GM12878 (cell line): ENCODE measurements at regions not wholly inside any gene's neighbourhood (a gene's known extent, or its start where the extent isn't known, plus 50 kb on each side); places are given as distances from the start of the nearest gene placed in this dataset.

ENCODE experiments used
- ATAC-seq: fragments of 200-7000 bp; cut with Tn5 transposase; 3 replicates; pipeline ENCODE4 v1.9.1; 2020; ENCODE audit warnings: mild to moderate bottlenecking, moderate library complexity
- BruUV-seq: library from RNA; stranded (reverse); fragments of 400-500 nt; replicated peaks from 2 replicates; lab custom pipeline; 2021; lab: Mats Ljungman, UMichigan
- CTCF ChIA-PET: fragments of 300-600 bp; sonication (Branson Sonifier 250); formaldehyde crosslinking; extraction: SDS; loops from one replicate; lab custom pipeline; 2021; ENCODE audit warnings: inconsistent platforms; lab: Yijun Ruan, JAX
- POLR2A ChIA-PET: fragments of 350-600 bp; formaldehyde crosslinking; extraction: SDS; loops from one replicate; lab custom pipeline; 2021; ENCODE audit warnings: inconsistent platforms; lab: Charles Lee
- RAD21 ChIA-PET: fragments of 300-600 bp; sonication (Branson Sonifier 250); formaldehyde crosslinking; loops from one replicate; lab custom pipeline; 2023; ENCODE audit warnings: antibody characterized with exemption; ENCODE audit not compliant: unreplicated experiment; lab: Charles Lee
- SMC1A ChIA-PET: fragments of 300-600 bp; sonication (Branson Sonifier 250); formaldehyde crosslinking; loops from one replicate; lab custom pipeline; 2023; ENCODE audit not compliant: unreplicated experiment, uncharacterized antibody; lab: Charles Lee
- DNase-seq: peaks from one replicate; pipeline ENCODE4 v3.0.0-alpha.2; 2011; ENCODE audit warnings: low read depth, low spot score
- FAIRE-seq: peaks from 3 replicates; lab custom pipeline; 2011; peaks lifted over from hg19 to GRCh38; lab: Jason Lieb, UNC
- H2AFZ ChIP-seq: 2 replicates; pipeline ENCODE4 v1.6.0; 2011; ENCODE audit warnings: low read depth, low read length, control low read depth; ENCODE audit not compliant: control insufficient read depth
- H3K27ac ChIP-seq: 2 replicates; pipeline ENCODE4 v1.5.1; 2011; ENCODE audit warnings: control low read depth; ENCODE audit not compliant: control insufficient read depth, insufficient read depth
- H3K27me3 ChIP-seq, 2 experiments: replicated peaks in 1 of 2; 2 replicates each; pipeline versions ENCODE4 v1.6.0 to v1.6.1; 2011; ENCODE audit warnings: low read length in 1 of 2; ENCODE audit not compliant: control insufficient read depth in 2 of 2, insufficient read depth in 2 of 2
- H3K36me3 ChIP-seq, 2 experiments: 2 replicates each; pipeline ENCODE4 v1.5.1; 2011; ENCODE audit warnings: low read length in 1 of 2; ENCODE audit not compliant: control insufficient read depth in 2 of 2, insufficient read depth in 2 of 2
- H3K4me1 ChIP-seq: 2 replicates; pipeline ENCODE4 v1.6.1; 2011; ENCODE audit warnings: mild to moderate bottlenecking, low read length, moderate library complexity, mixed read lengths; ENCODE audit not compliant: control insufficient read depth, insufficient read depth
- H3K4me2 ChIP-seq: 2 replicates; pipeline ENCODE4 v1.6.0; 2011; ENCODE audit warnings: control low read depth; ENCODE audit not compliant: control insufficient read depth, insufficient read depth
- H3K4me3 ChIP-seq: fragments of 200-600 bp; sonication (generic); 2 replicates; pipeline ENCODE4 v1.5.1; 2016
- H3K79me2 ChIP-seq: 2 replicates; pipeline ENCODE4 v1.6.0; 2011; ENCODE audit warnings: low read length; ENCODE audit not compliant: control insufficient read depth, insufficient read depth
- H3K9ac ChIP-seq: 2 replicates; pipeline ENCODE4 v1.8.0; 2011; ENCODE audit warnings: low read length, control low read depth, mixed read lengths; ENCODE audit not compliant: control insufficient read depth, insufficient read depth
- H3K9me3 ChIP-seq: replicated peaks from 3 replicates; pipeline ENCODE4 v1.5.1; 2011; ENCODE audit warnings: mild to moderate bottlenecking, low read length; ENCODE audit not compliant: control insufficient read depth, insufficient read depth
- H4K20me1 ChIP-seq: 2 replicates; pipeline ENCODE4 v1.6.0; 2011; ENCODE audit not compliant: control insufficient read depth, insufficient read depth
- EGR1 ChIP-seq, 2 experiments: IDR thresholded peaks; 1 replicate in 1 of 2; 2 replicates in 1 of 2; pipeline ENCODE4 v1.6.1; 2011 to 2012; ENCODE audit warnings: low read depth in 2 of 2, low read length in 2 of 2, borderline replicate concordance in 1 of 2, mild to moderate bottlenecking in 1 of 2, moderate library complexity in 1 of 2
- JUND ChIP-seq: IDR thresholded peaks from 2 replicates; pipeline ENCODE4 v1.6.1; 2012; ENCODE audit warnings: low read depth, mild to moderate bottlenecking, low read length, improper control_type of control experiment, moderate library complexity
- NFIC ChIP-seq: IDR thresholded peaks from 2 replicates; pipeline ENCODE4 v1.6.1; 2012; ENCODE audit warnings: low read depth, mild to moderate bottlenecking, inconsistent platforms, low read length, moderate library complexity
- NFXL1 ChIP-seq: fragments of 450-650 bp; IDR thresholded peaks from 2 replicates; pipeline ENCODE4 v1.6.1; 2017; ENCODE audit warnings: antibody characterized with exemption, mild to moderate bottlenecking, borderline replicate concordance
- SIN3A ChIP-seq: IDR thresholded peaks from 2 replicates; pipeline ENCODE4 v1.6.1; 2012; ENCODE audit warnings: low read depth, low read length, improper control_type of control experiment
- WGBS: methylation state at CpG from one replicate; pipeline ENCODE4 v1.1.6; 2016; ENCODE audit warnings: low lambda C conversion rate; ENCODE audit not compliant: insufficient replicate concordance, insufficient coverage; ENCODE audit errors: missing lambda C conversion rate; 5-methylcytosine and 5-hydroxymethylcytosine counted together
- in situ Hi-C: fragments of 300-500 bp; cut with MboI; formaldehyde crosslinking; loops from 9 replicates; pipeline ENCODE4 v1.14.3; 2018; ENCODE audit warnings: mixed read lengths
- intact Hi-C: fragments of 100-400 bp; cut with micrococcal nuclease; formaldehyde crosslinking; loops from one replicate; pipeline ENCODE4 v1.14.2; 2022; ENCODE audit not compliant: unreplicated experiment
- TF ChIP-seq, protein P1 (sequence below): fragments of 450-650 bp; formaldehyde crosslinking; IDR thresholded peaks from 2 replicates; pipeline ENCODE4 v1.4.0; 2022; ENCODE audit warnings: mild to moderate bottlenecking, moderate library complexity
- TF ChIP-seq, protein P2 (sequence below): IDR thresholded peaks from 2 replicates; pipeline ENCODE4 v1.6.1; 2011; ENCODE audit warnings: low read depth, mild to moderate bottlenecking, low read length, moderate library complexity, borderline replicate concordance; ENCODE audit errors: extremely low read depth
- TF ChIP-seq, protein P3 (sequence below): fragments of 150-350 bp; IDR thresholded peaks from 2 replicates; pipeline ENCODE4 v1.6.1; 2014; ENCODE audit warnings: mild to moderate bottlenecking, low read depth, low read length

DNA sequence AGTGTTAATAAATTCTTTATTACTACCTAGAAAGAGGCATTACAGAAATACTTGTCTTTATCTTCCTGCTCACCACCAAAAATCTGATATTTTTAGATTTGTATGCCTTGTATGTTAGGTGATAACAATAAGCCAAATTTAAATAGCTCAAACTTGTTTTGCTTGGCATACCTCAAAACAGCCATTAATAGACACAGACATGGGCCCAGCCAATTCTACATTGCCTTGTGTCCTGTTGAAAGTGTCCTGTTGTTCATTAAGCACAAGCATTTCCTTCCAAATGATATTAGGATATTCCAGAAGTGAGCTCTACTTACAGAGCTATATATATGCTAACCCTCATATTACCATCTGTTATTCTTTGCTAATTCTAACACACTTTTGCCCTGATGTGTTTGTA is 438.6 kb upstream of the ZNF385D start:
- Histone ChIP-seq H3K4me3 (no peak overlapping the region), H3K27ac (no peak overlapping the region), H3K4me2 (no peak overlapping the region), H2AFZ (no peak overlapping the region), H3K36me3 (no peaks in the 10 kb centered on the region)
- no peak for TF ChIP-seq NFXL1
- TF ChIP-seq, all 136 proteins: peak for 0
- in situ Hi-C loops: no loop called here
- no TSS peak for BruUV-seq
- H3K27me3 ChIP-seq: no peaks in the 10 kb centered on the region
- FAIRE-seq (no peak), ATAC-seq (no peak), DNase-seq (no peak)
- POLR2A ChIA-PET: no interaction called here
- no peaks in the 10 kb centered on the region for H3K9me3 ChIP-seq
- RAD21 ChIA-PET: no interaction called here
- no peaks in the 10 kb centered on the region for H3K4me1 ChIP-seq
- intact Hi-C loops: no loop called here
- CTCF ChIA-PET: no interaction called here
- SMC1A ChIA-PET: no interaction called here
- H4K20me1 ChIP-seq: no peaks in the 10 kb centered on the region
- H3K79me2 ChIP-seq: no peaks in the 10 kb centered on the region
- H3K9ac ChIP-seq: no peak overlapping the region

DNA sequence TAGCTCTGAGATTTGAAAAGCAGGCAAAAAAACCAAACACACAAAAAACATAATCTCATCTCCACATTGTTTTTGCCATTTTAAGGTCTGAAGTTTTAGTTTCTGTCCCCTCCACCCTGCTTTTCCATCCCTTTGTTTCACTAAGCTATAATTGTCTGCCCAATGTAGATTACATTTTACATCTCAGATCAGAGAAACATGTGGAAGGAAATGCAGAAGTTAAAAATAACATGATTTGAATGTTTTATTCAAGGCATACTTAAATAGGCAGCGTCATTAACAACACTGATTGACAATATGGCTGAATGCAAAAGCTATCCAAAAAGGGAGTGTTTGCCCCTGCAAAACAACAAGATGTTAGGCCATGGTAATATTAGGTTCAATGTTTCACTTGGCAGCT is 448.1 kb upstream of the ZNF385D start:
- ATAC-seq (no peak), DNase-seq (no peak), FAIRE-seq (no peak)
- Histone ChIP-seq H3K9ac (no peak overlapping the region), H3K4me2 (no peak overlapping the region), H3K4me3 (no peak overlapping the region), H3K9me3 (no peaks in the 10 kb centered on the region), H3K79me2 (no peaks in the 10 kb centered on the region), H3K4me1 (no peaks in the 10 kb centered on the region), H3K27me3 (no peaks in the 10 kb centered on the region), H2AFZ (no peak overlapping the region), H4K20me1 (no peaks in the 10 kb centered on the region), H3K36me3 (no peaks in the 10 kb centered on the region), H3K27ac (no peak overlapping the region)
- intact Hi-C loops (no loop called here), in situ Hi-C loops (no loop called here)
- CTCF ChIA-PET: no interaction called here
- WGBS: 6% methylated on average over 1 of the region's 1 CpG
- RAD21 ChIA-PET: no interaction called here
- POLR2A ChIA-PET: no interaction called here
- SMC1A ChIA-PET: interaction anchor here (1.3 kb wide), 1 partner anchor 11 kb away, joined by 3 read pairs; no protein-coding TSS in a partner anchor
- no TSS peak for BruUV-seq
- TF ChIP-seq, protein P1, sequence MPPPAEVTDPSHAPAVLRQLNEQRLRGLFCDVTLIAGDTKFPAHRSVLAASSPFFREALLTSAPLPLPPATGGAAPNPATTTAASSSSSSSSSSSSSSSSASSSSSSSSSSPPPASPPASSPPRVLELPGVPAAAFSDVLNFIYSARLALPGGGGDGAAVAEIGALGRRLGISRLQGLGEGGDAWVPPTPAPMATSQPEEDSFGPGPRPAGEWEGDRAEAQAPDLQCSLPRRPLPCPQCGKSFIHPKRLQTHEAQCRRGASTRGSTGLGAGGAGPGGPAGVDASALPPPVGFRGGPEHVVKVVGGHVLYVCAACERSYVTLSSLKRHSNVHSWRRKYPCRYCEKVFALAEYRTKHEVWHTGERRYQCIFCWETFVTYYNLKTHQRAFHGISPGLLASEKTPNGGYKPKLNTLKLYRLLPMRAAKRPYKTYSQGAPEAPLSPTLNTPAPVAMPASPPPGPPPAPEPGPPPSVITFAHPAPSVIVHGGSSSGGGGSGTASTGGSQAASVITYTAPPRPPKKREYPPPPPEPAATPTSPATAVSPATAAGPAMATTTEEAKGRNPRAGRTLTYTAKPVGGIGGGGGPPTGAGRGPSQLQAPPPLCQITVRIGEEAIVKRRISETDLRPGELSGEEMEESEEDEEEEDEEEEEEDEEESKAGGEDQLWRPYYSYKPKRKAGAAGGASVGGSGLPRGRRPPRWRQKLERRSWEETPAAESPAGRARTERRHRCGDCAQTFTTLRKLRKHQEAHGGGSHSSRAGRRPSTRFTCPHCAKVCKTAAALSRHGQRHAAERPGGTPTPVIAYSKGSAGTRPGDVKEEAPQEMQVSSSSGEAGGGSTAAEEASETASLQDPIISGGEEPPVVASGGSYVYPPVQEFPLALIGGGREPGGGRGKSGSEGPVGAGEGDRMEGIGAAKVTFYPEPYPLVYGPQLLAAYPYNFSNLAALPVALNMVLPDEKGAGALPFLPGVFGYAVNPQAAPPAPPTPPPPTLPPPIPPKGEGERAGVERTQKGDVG (CRISPR knock-in tag): no peak
- TF ChIP-seq, protein P2, sequence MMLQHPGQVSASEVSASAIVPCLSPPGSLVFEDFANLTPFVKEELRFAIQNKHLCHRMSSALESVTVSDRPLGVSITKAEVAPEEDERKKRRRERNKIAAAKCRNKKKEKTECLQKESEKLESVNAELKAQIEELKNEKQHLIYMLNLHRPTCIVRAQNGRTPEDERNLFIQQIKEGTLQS: no peak
- TF ChIP-seq JUND (no peak), NFIC (no peak), SIN3A (no peak), EGR1 (IDR thresholded peaks at IDR 0.05; ENCODE audit: borderline replicate concordance in 1 of 2, low read depth in 2 of 2, low read length in 2 of 2) (no peak)
- TF ChIP-seq, protein P3, sequence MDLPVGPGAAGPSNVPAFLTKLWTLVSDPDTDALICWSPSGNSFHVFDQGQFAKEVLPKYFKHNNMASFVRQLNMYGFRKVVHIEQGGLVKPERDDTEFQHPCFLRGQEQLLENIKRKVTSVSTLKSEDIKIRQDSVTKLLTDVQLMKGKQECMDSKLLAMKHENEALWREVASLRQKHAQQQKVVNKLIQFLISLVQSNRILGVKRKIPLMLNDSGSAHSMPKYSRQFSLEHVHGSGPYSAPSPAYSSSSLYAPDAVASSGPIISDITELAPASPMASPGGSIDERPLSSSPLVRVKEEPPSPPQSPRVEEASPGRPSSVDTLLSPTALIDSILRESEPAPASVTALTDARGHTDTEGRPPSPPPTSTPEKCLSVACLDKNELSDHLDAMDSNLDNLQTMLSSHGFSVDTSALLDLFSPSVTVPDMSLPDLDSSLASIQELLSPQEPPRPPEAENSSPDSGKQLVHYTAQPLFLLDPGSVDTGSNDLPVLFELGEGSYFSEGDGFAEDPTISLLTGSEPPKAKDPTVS: no peak
